ENCODE measurements at regions not wholly inside any gene's neighbourhood (a gene's known extent, or its start where the extent isn't known, plus 50 kb on each side); places are given as distances from the start of the nearest gene placed in this dataset.

DNA sequence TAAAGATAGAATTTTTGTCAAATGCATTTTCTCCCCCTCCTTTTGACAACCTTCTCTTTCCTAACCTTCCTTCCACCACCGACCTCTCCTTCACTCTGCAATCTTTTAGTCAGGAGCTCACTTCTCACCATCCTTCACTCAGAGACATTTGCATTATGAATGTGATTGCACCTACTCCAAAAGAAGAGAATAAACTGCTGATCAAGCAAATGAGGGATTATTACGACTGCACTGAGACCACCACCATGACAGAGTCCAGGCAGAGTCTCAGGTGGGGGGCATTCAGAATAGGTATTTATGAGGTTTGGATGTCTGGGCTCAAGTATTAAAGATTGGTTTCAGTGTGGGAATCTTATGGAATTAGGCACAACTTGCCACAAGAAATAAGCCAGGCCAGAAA lies 483.9 kb downstream of the PTH2R start:
- no peak overlapping the region for H2AFZ ChIP-seq (ENCODE audit: low read depth, low read length)
- no peak overlapping the region for H3K27ac ChIP-seq (ENCODE audit: low read length)
- no peak overlapping the region for H3K4me3 ChIP-seq (ENCODE audit: low read length)
- H3K36me3 ChIP-seq (ENCODE audit: insufficient read depth, low read length), result no peaks in the 10 kb centered on the region
- H3F3A ChIP-seq (ENCODE audit: insufficient read depth, low read length, poor library complexity, severe bottlenecking), result no peaks in the 10 kb centered on the region
- H3K4me2 ChIP-seq (ENCODE audit: low read length), result no peak overlapping the region
- H3K9me3 ChIP-seq (ENCODE audit: low read length), result no peaks in the 10 kb centered on the region
- H4K20me1 ChIP-seq (ENCODE audit: insufficient read depth), result no peaks in the 10 kb centered on the region
- H3K79me2 ChIP-seq (replicated peaks; ENCODE audit: insufficient read depth, low read length), result no peaks in the 10 kb centered on the region
- H3K27me3 ChIP-seq (ENCODE audit: insufficient read depth, low read depth, low read length), result no peaks in the 10 kb centered on the region
- TF ChIP-seq TAF1 (IDR thresholded peaks at IDR 0.05; ENCODE audit: low read depth) (no peak), MXI1 (conservative IDR thresholded peaks at IDR 0.05; ENCODE audit: poor library complexity, severe bottlenecking) (no peak), POLR2AphosphoS5 (IDR thresholded peaks at IDR 0.05) (no peak), SMC3 (conservative IDR thresholded peaks at IDR 0.05; ENCODE audit: poor library complexity) (no peak), RAD21 (conservative IDR thresholded peaks at IDR 0.05) (no peak), CTCF (IDR thresholded peaks at IDR 0.05; ENCODE audit: poor library complexity, severe bottlenecking) (no peak), EZH2 (IDR thresholded peaks at IDR 0.05; ENCODE audit: borderline replicate concordance, insufficient read depth, low read length, poor library complexity, severe bottlenecking) (no peak), EP300 (conservative IDR thresholded peaks at IDR 0.05; ENCODE audit: poor library complexity, severe bottlenecking) (no peak)
- TF ChIP-seq, protein P1, sequence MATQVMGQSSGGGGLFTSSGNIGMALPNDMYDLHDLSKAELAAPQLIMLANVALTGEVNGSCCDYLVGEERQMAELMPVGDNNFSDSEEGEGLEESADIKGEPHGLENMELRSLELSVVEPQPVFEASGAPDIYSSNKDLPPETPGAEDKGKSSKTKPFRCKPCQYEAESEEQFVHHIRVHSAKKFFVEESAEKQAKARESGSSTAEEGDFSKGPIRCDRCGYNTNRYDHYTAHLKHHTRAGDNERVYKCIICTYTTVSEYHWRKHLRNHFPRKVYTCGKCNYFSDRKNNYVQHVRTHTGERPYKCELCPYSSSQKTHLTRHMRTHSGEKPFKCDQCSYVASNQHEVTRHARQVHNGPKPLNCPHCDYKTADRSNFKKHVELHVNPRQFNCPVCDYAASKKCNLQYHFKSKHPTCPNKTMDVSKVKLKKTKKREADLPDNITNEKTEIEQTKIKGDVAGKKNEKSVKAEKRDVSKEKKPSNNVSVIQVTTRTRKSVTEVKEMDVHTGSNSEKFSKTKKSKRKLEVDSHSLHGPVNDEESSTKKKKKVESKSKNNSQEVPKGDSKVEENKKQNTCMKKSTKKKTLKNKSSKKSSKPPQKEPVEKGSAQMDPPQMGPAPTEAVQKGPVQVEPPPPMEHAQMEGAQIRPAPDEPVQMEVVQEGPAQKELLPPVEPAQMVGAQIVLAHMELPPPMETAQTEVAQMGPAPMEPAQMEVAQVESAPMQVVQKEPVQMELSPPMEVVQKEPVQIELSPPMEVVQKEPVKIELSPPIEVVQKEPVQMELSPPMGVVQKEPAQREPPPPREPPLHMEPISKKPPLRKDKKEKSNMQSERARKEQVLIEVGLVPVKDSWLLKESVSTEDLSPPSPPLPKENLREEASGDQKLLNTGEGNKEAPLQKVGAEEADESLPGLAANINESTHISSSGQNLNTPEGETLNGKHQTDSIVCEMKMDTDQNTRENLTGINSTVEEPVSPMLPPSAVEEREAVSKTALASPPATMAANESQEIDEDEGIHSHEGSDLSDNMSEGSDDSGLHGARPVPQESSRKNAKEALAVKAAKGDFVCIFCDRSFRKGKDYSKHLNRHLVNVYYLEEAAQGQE (IDR thresholded peaks at IDR 0.05; ENCODE audit: borderline replicate concordance), result no peak
- H3K9ac ChIP-seq (ENCODE audit: low read length), result no peak overlapping the region
- H3K9me2 ChIP-seq (ENCODE audit: insufficient read depth, low read length), result no peaks in the 10 kb centered on the region

GRCh38 chr2:208892203-208892602 lies 485.6 kb downstream of the PTH2R start:
- no peaks in the 10 kb centered on the region for H3K27me3 ChIP-seq (ENCODE audit: insufficient read depth, low read depth, low read length)
- H2AFZ ChIP-seq (ENCODE audit: low read depth, low read length), result no peak overlapping the region
- no peak overlapping the region for H3K4me2 ChIP-seq (ENCODE audit: low read length)
- H3K4me3 ChIP-seq (ENCODE audit: low read length), result no peak overlapping the region
- no peaks in the 10 kb centered on the region for H3F3A ChIP-seq (ENCODE audit: insufficient read depth, low read length, poor library complexity, severe bottlenecking)
- no peaks in the 10 kb centered on the region for H4K20me1 ChIP-seq (ENCODE audit: insufficient read depth)
- H3K36me3 ChIP-seq (ENCODE audit: insufficient read depth, low read length), result no peaks in the 10 kb centered on the region
- no peaks in the 10 kb centered on the region for H3K9me2 ChIP-seq (ENCODE audit: insufficient read depth, low read length)
- H3K9ac ChIP-seq (ENCODE audit: low read length), result no peak overlapping the region
- no peaks in the 10 kb centered on the region for H3K79me2 ChIP-seq (replicated peaks; ENCODE audit: insufficient read depth, low read length)
- H3K9me3 ChIP-seq (ENCODE audit: low read length), result no peaks in the 10 kb centered on the region
- TF ChIP-seq SMC3 (conservative IDR thresholded peaks at IDR 0.05; ENCODE audit: poor library complexity), result no peak
- no peak for TF ChIP-seq RAD21 (conservative IDR thresholded peaks at IDR 0.05)
- no peak for TF ChIP-seq EP300 (conservative IDR thresholded peaks at IDR 0.05; ENCODE audit: poor library complexity, severe bottlenecking)
- no peak for TF ChIP-seq MXI1 (conservative IDR thresholded peaks at IDR 0.05; ENCODE audit: poor library complexity, severe bottlenecking)
- no peak for TF ChIP-seq EZH2 (IDR thresholded peaks at IDR 0.05; ENCODE audit: borderline replicate concordance, insufficient read depth, low read length, poor library complexity, severe bottlenecking)
- no peak overlapping the region for H3K27ac ChIP-seq (ENCODE audit: low read length)
